ENCODE measurements at regions not wholly inside any gene's neighbourhood (a gene's known extent, or its start where the extent isn't known, plus 50 kb on each side); places are given as distances from the start of the nearest gene placed in this dataset.
A peak's percentile ranks its signal among the peaks of the same experiment; 100 is the strongest.

DNA sequence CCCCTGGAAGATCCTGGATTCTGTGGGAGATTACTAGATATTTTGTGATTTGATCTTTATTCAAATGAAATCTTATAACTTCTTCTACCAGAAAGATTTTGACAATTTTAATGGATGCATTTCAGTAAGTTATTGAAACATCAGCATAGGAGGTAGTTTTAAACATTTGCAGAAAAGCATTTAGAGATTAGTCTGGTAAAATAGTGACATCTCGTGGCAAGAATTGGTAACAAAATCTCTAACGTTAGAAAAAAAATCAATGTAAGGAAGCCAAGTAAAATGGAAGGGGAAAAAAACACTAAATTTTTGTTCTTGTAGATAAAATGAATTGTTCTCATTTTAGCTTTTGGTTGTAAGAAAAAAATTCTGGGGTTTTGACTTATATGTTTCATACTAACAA, 73.3 kb downstream of the TASL start:
- DNase-seq, result peak; percentile 29

DNA sequence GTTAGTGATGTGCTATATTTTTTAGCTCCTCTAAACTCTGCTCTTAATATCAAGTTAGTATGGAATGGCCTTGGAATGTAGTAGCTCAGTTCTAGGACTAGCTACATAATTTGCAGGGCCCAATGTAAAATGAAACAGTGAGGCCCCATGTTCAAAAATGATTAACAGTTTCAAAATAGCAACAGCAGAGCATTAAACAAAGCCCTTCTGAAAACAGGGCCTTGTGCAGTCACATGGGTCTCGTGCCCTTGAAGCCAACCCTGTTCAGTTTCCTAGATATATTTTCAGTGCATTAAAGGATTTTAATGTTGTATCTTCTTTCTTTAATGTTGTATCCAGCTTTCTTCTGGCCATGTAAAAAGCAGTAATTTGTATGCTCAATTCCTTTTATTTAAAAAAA, 82.1 kb downstream of the TASL start:
- no peak for DNase-seq

DNA sequence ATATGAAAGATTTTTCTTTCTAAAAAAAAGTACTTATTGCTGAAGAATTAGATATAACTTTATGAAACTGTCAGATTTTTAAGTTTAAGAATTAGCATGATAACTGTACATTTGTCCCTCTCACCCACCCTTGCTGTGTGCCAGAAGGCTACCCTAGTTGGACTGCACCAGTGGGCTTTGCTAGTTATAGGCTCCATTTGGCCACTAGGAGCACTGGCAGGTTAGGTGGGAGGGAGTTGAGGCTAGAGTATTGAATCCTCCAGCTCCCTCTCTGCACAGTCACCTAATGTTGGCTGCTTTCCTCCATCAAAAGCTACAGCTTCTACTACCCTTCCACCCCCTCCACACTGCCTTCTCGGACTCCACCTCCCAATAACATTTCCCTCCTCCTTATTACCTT, 84.2 kb downstream of the TASL start:
- DNase-seq, result no peak

DNA sequence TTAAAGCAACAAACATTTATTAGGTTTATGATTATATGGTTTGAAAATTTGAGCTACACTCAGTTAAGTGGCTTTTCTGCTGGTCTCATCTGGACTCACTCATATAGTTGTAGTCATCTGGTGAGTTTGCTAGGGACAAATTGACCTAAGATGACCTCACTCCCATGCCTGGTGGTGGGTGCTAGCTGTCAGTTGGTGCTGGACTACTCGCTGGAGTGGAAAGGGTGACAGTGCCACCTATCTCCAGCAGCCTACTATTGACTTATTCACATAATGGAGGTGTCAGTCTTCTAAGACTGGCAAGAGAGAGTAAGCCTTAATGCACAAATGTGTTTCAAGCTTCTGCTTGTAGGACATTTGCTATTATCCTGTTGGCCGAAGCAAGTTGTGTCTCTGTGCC, 88.2 kb downstream of the TASL start:
- DNase-seq, result peak; percentile 51

DNA sequence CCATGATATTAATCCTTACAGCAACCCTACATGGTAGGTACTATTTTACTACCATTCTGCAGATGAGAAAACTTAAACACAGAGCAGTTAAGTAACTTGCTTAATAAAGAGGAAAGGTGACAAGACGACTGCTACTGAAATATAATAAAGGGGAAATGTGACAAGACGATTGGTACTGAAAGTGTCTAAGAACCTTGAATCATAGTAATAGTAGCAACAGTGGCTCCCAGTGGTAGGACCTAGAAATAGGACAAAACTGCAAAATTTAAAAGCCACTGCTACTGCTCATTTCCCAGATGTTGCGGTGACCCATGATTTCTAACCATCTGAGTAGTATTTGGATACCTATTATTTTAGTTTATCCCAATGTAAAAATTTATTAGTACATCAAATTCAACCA, 89.5 kb downstream of the TASL start:
- DNase-seq, result peak; percentile 51

DNA sequence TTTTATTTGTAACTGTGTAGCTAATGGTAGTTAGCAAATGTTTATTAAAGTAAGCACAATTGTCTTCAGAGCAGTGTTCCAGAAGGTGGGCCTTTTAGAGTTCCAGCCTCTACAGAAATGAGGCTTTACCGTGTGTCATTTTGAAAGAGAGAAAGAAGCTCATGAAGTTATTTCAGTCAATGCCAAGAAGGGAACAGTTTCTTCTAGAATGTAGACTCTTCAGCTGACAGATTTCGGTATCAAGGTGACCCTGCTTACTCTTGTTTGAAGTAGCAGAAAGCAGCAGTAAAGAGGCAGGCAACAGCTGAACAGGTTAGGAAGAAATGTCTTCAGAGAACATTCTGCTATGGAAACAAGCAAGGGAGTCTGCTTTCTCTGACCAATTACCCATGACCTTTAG, 93.6 kb downstream of the TASL start:
- DNase-seq, result no peak

DNA sequence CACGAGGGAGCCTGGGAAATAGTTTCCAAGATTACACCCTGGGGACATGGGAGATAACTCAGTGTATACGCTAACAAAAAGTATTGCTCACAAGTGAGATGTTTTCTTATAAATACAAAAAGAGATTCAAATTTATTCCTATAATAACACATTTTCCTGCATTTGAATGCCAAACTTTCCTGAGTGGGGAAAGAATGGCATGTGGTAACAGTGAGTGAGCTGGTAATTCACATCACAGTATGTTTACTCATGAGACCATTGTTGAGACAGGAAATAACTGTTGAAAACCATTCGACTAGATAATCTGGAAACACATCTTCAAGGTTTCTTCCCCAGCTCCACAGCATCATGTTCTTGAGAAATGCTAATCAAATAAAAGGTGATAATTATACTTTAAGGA, 109.1 kb downstream of the TASL start:
- DNase-seq, result no peak
